HG03060 (cell line): ENCODE measurements at regions not wholly inside any gene's neighbourhood (a gene's known extent, or its start where the extent isn't known, plus 50 kb on each side); places are given as distances from the start of the nearest gene placed in this dataset.
"Not testable (repeated sequence)": the region's sequence is repeated elsewhere in the genome, so short reads cannot be mapped to it uniquely, and the experiment has no call there.

Experiments
- ATAC-seq: cut with Tn5 transposase; IDR thresholded peaks from one replicate; pipeline ENCODE4 v1.9.1; 2021; ENCODE audit warnings: low read depth, moderate number of reproducible peaks; ENCODE audit not compliant: unreplicated experiment

- ATAC-seq = not testable (repeated sequence)
Observed at GRCh38 chr3:191078913-191079312, 120.1 kb upstream of the OSTN start.

- no peak for ATAC-seq
Observed at GRCh38 chr3:191076903-191077552, 122.0 kb upstream of the OSTN start.

GRCh38 chr3:191074511-191074910 lies 124.5 kb upstream of the OSTN start:
- ATAC-seq = no peak

- no peak for ATAC-seq
Observed at GRCh38 chr3:191070762-191071403, 128.2 kb upstream of the OSTN start.

- ATAC-seq = no peak
Observed at GRCh38 chr3:191070201-191070600, 128.8 kb upstream of the OSTN start.

GRCh38 chr3:191068946-191069813 lies 129.9 kb upstream of the OSTN start:
- no peak for ATAC-seq

GRCh38 chr3:191066669-191067068 lies 132.4 kb upstream of the OSTN start:
- ATAC-seq = no peak

- ATAC-seq = no peak
Observed at GRCh38 chr3:191065181-191065805, 133.7 kb upstream of the OSTN start.

- ATAC-seq = no peak
Observed at GRCh38 chr3:191051037-191051436, 148.0 kb upstream of the OSTN start.

- no peak for ATAC-seq
Observed at GRCh38 chr3:191047930-191048329, 151.1 kb upstream of the OSTN start.

- ATAC-seq = no peak
Observed at GRCh38 chr3:191030929-191031328, 168.1 kb upstream of the OSTN start.

- ATAC-seq = no peak
Observed at GRCh38 chr3:191030491-191030890, 168.0 kb upstream of the GMNC start.

- no peak for ATAC-seq
Observed at GRCh38 chr3:191026746-191027145, 164.3 kb upstream of the GMNC start.

GRCh38 chr3:191020730-191021396 lies 158.4 kb upstream of the GMNC start:
- ATAC-seq = no peak

GRCh38 chr3:191019855-191020254 lies 157.4 kb upstream of the GMNC start:
- no peak for ATAC-seq

GRCh38 chr3:191015960-191016359 lies 153.5 kb upstream of the GMNC start:
- not testable (repeated sequence) for ATAC-seq

- ATAC-seq = no peak
Observed at GRCh38 chr3:191008074-191008473, 145.6 kb upstream of the GMNC start.

GRCh38 chr3:191005790-191006189 lies 143.3 kb upstream of the GMNC start:
- ATAC-seq = no peak

- ATAC-seq = no peak
Observed at GRCh38 chr3:191003742-191004141, 141.2 kb upstream of the GMNC start.

- ATAC-seq = no peak
Observed at GRCh38 chr3:190996181-190996775, 133.8 kb upstream of the GMNC start.
